Ascending aorta (tissue), 2 donors: ENCODE measurements at regions not wholly inside any gene's neighbourhood (a gene's known extent, or its start where the extent isn't known, plus 50 kb on each side); places are given as distances from the start of the nearest gene placed in this dataset.
A peak's percentile ranks its signal among the peaks of the same experiment; 100 is the strongest.

Experiments
- DNase-seq, 2 donors: peaks; one replicate each; pipeline ENCODE4 v3.0.0-alpha.2; 2019; ENCODE audit warnings: low spot score in 2 of 2
- H3K27ac ChIP-seq, 2 donors: fragments of 200-600 bp; sonication (generic); one replicate each; pipeline ENCODE4 v1.5.1; 2016 to 2017; ENCODE audit warnings: mild to moderate bottlenecking in 1 of 2
- H3K27me3 ChIP-seq: fragments of 200-600 bp; sonication (generic); one replicate; pipeline ENCODE4 v1.5.1; 2017
- H3K36me3 ChIP-seq, 2 donors: fragments of 200-600 bp; sonication (generic); one replicate each; pipeline ENCODE4 v1.5.1; 2016
- H3K4me1 ChIP-seq, 2 donors: fragments of 200-600 bp; sonication (generic); one replicate each; pipeline ENCODE4 v1.5.1; 2016 to 2017; ENCODE audit warnings: mild to moderate bottlenecking in 1 of 2
- H3K4me3 ChIP-seq, 2 donors: fragments of 200-600 bp; sonication (generic); one replicate each; pipeline ENCODE4 v1.5.1; 2016 to 2017; ENCODE audit warnings: mild to moderate bottlenecking in 1 of 2
- H3K9me3 ChIP-seq, 2 donors: fragments of 200-600 bp; sonication (generic); one replicate each; pipeline ENCODE4 v1.5.1; 2016
- intact Hi-C: fragments of 100-400 bp; cut with DNase I; formaldehyde crosslinking; loops from one replicate; pipeline ENCODE4 v1.15.1; 2023
- TF ChIP-seq, protein P1 (sequence below), 3 experiments: fragments of 200-600 bp in 2 of 3; fragments of 450-650 bp in 1 of 3; sonication (generic) in 2 of 3; IDR thresholded peaks; one replicate each; pipeline ENCODE4 v1.5.1; 2016 to 2019; ENCODE audit warnings: antibody characterized with exemption in 3 of 3, mild to moderate bottlenecking in 1 of 3, moderate library complexity in 1 of 3

GRCh38 chr5:6806668-6807067, 93.4 kb downstream of the TENT4A start:
- no peaks in the 10 kb centered on the region for H3K27me3 ChIP-seq
- H3K4me3 ChIP-seq = no peak overlapping the region
- H3K36me3 ChIP-seq = no peaks in the 10 kb centered on the region
- intact Hi-C loops = no loop called here
- no peaks in the 10 kb centered on the region for H3K9me3 ChIP-seq
- DNase-seq = no peak
- H3K27ac ChIP-seq = no peak overlapping the region
- TF ChIP-seq, protein P1, sequence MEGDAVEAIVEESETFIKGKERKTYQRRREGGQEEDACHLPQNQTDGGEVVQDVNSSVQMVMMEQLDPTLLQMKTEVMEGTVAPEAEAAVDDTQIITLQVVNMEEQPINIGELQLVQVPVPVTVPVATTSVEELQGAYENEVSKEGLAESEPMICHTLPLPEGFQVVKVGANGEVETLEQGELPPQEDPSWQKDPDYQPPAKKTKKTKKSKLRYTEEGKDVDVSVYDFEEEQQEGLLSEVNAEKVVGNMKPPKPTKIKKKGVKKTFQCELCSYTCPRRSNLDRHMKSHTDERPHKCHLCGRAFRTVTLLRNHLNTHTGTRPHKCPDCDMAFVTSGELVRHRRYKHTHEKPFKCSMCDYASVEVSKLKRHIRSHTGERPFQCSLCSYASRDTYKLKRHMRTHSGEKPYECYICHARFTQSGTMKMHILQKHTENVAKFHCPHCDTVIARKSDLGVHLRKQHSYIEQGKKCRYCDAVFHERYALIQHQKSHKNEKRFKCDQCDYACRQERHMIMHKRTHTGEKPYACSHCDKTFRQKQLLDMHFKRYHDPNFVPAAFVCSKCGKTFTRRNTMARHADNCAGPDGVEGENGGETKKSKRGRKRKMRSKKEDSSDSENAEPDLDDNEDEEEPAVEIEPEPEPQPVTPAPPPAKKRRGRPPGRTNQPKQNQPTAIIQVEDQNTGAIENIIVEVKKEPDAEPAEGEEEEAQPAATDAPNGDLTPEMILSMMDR (IDR thresholded peaks at IDR 0.05) = no peak
- peaks cover 0 to 3% of the 10 kb centered on the region in 2 donors for H3K4me1 ChIP-seq

DNA sequence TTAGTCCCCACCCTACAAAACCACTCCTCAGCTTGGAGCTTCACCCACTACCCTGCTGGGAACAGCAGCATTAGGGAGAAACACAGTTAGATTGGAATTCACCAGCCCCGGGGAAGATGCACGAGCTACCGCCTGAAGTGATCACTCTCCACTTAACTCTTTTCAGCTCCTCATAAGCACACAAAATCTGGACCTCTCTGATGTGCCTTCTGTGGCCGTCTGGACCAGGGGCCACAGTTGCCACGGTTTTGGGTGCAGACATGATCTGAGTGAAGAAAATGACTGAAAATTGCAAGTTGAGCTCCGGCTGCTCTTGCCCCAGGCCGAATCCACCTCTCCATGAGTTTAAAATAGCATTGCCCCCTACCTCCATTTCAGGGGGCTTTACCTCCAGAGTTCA, 95.2 kb downstream of the TENT4A start:
- H3K36me3 ChIP-seq = no peaks in the 10 kb centered on the region
- H3K27me3 ChIP-seq = no peaks in the 10 kb centered on the region
- no peak overlapping the region for H3K27ac ChIP-seq
- intact Hi-C loops = no loop called here
- H3K9me3 ChIP-seq = no peaks in the 10 kb centered on the region
- no peak for DNase-seq
- H3K4me3 ChIP-seq = no peak overlapping the region
- H3K4me1 ChIP-seq = peaks cover 0 to 3% of the 10 kb centered on the region in 2 donors
- TF ChIP-seq, protein P1 (IDR thresholded peaks at IDR 0.05) = no peak

GRCh38 chr5:6810641-6811405, 97.6 kb downstream of the TENT4A start:
- H3K27ac ChIP-seq = no peak overlapping the region
- H3K4me3 ChIP-seq = no peak overlapping the region
- no peaks in the 10 kb centered on the region for H3K27me3 ChIP-seq
- no peaks in the 10 kb centered on the region for H3K9me3 ChIP-seq
- intact Hi-C loops = no loop called here
- no peak for DNase-seq
- no peaks in the 10 kb centered on the region for H3K4me1 ChIP-seq
- TF ChIP-seq, protein P1 (IDR thresholded peaks at IDR 0.05) = no peak
- H3K36me3 ChIP-seq = no peaks in the 10 kb centered on the region

DNA sequence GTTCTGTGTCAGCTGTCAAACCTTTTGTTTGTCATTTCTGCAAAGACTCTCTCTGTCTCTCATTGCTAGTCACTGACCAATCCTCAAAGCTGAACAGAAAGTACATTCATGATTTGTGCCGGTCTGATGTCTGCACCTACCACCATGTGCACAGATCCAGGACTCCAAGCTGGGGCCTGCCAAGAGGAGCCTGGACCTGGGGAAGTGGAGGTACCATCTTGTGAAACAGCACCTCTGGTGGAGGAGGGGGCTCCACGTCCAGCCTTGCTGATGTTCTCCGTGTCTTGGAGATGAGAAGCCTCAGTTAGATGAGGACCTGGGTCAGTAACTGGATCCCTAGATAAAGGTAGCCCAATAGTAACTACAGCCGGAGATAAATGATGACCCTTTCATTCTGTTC, 98.9 kb downstream of the TENT4A start:
- Histone ChIP-seq H3K4me1 (no peaks in the 10 kb centered on the region), H3K36me3 (no peaks in the 10 kb centered on the region), H3K4me3 (no peak overlapping the region), H3K27ac (no peak overlapping the region), H3K27me3 (no peaks in the 10 kb centered on the region), H3K9me3 (no peaks in the 10 kb centered on the region)
- TF ChIP-seq, protein P1 (IDR thresholded peaks at IDR 0.05) = no peak
- intact Hi-C loops = no loop called here
- DNase-seq = no peak

GRCh38 chr5:6812800-6813731, 99.8 kb downstream of the TENT4A start:
- DNase-seq = peak in 1 of 2 donors; percentile 70
- no peak overlapping the region for H3K4me3 ChIP-seq
- intact Hi-C loops = no loop called here
- no peak overlapping the region for H3K27ac ChIP-seq
- no peaks in the 10 kb centered on the region for H3K27me3 ChIP-seq
- no peaks in the 10 kb centered on the region for H3K4me1 ChIP-seq
- no peaks in the 10 kb centered on the region for H3K36me3 ChIP-seq
- H3K9me3 ChIP-seq = no peaks in the 10 kb centered on the region
- TF ChIP-seq, protein P1 (IDR thresholded peaks at IDR 0.05) = no peak
